Umbilical cord (tissue), 1 donor: ENCODE measurements at regions not wholly inside any gene's neighbourhood (a gene's known extent, or its start where the extent isn't known, plus 50 kb on each side); places are given as distances from the start of the nearest gene placed in this dataset.

ENCODE experiments used
- DNase-seq: peaks from one replicate; pipeline ENCODE4 v3.0.0-alpha.2; 2015; ENCODE audit warnings: low spot score

DNA sequence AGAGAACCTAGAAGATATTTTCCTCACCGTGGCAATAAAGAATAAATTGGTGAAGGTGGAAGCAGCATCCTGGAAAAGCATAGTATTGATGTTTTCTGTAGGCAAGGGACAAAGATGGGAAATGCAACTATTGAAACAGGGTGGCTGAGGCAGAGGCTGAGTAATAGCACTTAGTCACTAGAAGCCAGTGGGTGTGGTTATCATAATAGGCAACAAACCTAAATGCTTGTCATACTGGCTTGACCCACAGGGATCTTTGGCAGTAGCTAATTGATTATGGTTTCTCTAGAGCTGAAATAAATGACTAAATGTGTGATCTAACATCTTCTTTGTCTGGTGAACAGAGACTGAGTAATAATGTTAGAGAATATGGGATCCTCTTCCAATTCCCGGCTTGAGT, 353.6 kb upstream of the RPS6KA3 start:
- DNase-seq = no peak

- DNase-seq = no peak
Observed at GRCh38 chrX:20609916-20610415, 343.3 kb upstream of the RPS6KA3 start.

DNA sequence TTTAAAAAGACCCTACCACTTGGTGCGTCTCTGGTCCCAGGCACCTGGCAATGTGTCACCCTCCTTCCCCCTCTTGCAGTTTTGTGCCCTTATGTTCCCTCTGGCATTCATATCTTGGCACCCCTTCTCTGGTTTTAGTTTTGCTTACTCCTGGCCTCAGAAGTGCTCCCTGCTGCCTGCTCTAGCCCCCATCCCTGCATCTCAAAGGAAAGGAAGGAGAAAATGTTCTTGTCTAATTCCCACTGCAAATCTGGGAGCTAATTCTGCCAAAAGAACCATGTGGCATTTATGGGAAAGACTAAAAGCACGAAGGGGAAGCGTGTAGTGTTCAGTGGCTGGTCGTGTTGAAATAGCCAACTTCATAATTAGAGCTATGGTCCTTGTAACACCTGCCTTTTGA, 340.1 kb upstream of the RPS6KA3 start:
- no peak for DNase-seq

DNA sequence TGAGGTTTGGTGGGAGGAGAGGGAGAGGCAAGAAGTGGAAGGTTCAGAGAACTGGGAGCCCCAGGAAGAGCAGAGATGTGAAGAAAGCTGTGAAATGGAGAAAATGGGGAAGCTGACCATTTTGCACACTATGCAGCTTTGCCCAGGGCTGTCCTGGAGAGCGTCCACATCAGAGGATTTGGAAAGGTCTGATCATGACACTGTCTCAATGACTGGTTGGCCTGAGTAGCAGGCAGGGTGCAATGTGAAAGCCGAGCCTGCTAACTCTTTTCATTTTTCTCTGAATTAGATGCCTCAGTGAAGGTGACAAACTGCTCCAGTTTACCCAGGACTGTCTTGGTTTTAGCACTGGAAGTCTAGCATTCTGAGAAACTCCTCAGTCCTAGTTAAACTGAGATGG, 330.1 kb upstream of the RPS6KA3 start:
- DNase-seq = peak; percentile 29

- peak; percentile 75 for DNase-seq
Observed at GRCh38 chrX:20595928-20596575, 329.3 kb upstream of the RPS6KA3 start.

DNA sequence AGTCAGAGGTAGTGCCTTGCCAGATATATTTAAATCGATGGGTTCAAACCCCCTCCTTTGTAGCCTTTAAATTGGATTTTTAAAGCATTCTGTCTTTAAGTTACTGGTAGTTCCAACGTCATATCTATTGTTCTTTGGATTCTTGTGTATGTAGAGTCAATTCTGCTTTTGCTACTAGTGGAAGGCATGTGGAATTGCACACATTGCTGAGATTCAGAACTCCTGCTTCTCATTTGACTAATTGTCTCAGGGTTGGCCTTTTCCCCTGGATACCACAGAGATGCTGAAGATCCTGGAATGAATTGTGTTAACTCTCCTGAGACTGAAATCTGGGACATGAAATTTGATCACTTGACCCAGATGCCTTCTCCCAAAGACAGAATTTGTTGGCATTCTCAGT, 328.3 kb upstream of the RPS6KA3 start:
- no peak for DNase-seq

- DNase-seq = no peak
Observed at GRCh38 chrX:20593836-20594235, 327.1 kb upstream of the RPS6KA3 start.

GRCh38 chrX:20593402-20593801, 326.7 kb upstream of the RPS6KA3 start:
- DNase-seq = no peak

DNA sequence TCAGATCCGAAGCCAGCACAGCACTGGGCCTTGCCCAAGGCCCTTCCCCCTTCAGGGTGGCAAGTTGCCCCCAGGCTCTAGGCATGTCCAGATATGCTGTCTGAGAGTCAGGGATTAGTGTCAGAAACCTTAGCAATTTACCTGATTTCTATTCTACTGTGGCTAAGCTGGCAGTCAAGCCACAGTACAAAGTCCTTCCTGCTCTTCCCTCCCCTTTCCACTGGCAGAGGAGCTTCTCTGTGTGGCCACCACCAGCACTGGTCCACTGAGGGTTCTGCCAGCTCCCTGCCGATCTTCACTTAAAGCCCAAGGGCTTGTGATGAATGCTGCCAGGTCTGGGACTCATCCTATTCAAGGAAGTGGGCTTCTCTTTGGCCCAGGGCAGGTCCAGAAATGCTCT, 324.5 kb upstream of the RPS6KA3 start:
- DNase-seq = no peak

DNA sequence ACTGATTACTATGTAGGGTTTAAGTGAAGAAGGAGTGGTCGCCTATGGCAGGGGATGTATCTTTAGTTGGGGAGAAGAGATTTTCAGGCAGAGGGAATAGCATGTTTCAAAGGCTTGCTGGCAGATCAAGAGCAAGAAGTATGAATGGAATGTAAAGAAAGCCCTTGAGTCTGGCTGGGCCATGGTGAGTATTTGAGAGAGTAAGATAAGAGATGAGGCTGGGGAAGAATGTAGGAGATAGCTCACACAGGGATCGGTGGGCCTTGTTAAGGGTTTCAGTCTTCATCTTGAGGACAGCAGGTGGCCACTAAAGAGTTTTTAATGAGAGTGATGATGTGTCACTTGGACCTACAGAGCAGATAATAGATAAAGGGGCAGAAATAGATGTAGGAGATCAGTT, 319.1 kb upstream of the RPS6KA3 start:
- peak; percentile 43 for DNase-seq

DNA sequence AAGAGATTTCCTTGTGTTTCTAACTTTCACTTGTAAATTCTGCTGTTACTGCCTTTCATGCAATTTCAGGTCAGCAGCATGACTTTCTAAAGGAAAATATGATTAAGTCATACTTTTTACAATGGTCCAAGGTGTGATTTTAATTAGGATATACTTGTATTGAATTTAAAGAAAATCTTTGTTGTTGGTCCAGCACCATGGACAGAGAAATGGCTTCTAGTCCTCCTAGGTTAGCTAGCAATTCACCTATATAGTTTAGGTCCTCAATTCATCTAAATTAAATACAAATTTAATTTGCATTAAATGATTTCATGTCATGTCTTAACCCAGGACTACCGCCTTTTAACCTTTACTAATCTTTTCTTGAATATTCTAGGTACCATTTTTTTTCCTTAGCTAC, 304.9 kb upstream of the RPS6KA3 start:
- DNase-seq = no peak

GRCh38 chrX:20567108-20567507, 300.4 kb upstream of the RPS6KA3 start:
- DNase-seq = no peak

DNA sequence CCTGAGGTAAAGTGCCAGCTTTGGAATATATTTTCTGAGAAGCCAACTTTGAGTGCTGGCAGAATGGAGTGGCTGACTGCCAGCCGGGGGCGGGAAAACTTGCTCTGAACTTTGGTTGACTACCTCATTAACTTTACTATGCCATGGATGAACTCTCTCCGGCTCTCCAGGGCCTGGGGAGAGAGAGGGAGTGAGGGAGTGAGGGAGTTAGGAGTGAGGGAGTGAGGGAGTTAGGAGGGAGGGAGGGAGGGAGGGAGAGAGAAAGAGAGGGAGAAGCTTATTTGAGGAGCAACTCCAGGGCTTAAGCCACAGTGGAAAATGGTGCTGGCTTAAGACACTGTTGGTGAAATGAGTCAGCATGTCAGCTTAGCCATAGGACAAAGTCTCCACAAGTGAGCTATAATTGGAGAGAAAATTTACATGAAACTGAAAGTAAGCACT, 280.9 kb upstream of the RPS6KA3 start:
- DNase-seq = peak; percentile 34

DNA sequence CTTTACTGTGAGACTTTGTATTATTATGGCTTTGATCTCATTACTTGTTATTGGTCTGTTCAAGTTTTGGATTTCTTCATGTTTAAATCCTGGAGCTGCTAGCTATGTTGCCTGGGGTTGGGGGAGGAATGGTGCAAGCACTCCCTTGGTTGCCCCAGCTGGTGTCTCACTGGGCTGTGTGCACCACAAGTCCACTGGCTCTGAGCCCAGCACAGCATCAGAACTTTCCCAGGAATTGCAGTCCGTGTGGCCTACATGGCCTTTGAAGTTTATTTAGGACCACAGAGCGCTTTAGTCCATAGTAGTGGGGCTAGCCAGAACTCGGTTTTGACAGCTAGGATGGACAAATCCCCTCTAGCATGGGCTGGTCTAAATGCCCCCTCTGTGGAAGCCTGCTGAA, 278.8 kb upstream of the RPS6KA3 start:
- no peak for DNase-seq

DNA sequence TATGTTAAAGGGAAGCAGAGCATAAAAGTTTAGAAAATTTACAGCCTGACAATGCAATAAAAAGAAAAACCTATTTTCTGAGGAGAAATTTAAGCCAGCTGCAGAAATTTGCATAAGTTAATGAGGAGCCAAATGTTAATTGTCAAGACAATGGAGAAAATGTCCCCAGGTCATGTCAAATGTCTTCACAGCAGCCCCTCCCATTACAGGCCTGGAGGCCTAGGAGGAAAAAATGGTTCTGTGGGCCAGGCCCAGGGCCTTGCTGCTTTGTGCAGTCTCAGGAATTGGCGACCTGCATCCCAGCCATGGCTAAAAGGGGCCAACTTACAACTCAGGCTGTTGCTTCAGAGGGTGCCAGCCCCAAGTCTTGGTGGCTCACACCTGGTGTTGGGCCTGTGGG, 275.4 kb upstream of the RPS6KA3 start:
- DNase-seq = no peak

GRCh38 chrX:20538974-20539373, 272.3 kb upstream of the RPS6KA3 start:
- no peak for DNase-seq

DNA sequence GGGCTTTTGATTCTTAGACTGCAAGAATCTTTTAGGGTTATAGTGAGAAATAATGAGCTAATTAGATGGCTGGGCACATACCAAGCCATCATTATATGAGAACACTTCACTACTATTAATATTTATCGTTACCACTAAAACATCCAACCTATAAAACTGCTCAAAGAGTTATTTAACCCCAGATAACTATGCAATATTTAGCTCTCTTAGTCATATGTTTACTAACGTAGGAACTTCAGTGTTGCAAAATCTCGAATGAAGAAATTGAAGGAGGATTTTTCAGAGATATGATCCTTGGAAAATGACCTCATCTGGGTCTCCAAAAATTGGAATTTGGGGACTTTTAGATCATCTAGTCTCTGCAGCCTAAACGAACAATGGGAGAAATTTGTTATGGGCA, 265.0 kb upstream of the RPS6KA3 start:
- no peak for DNase-seq

- peak; percentile 68 for DNase-seq
Observed at GRCh38 chrX:20530406-20530921, 263.8 kb upstream of the RPS6KA3 start.

- peak; percentile 45 for DNase-seq
Observed at GRCh38 chrX:20529711-20530110, 263.0 kb upstream of the RPS6KA3 start.

- DNase-seq = peak; percentile 2
Observed at GRCh38 chrX:20529301-20529700, 262.6 kb upstream of the RPS6KA3 start.

DNA sequence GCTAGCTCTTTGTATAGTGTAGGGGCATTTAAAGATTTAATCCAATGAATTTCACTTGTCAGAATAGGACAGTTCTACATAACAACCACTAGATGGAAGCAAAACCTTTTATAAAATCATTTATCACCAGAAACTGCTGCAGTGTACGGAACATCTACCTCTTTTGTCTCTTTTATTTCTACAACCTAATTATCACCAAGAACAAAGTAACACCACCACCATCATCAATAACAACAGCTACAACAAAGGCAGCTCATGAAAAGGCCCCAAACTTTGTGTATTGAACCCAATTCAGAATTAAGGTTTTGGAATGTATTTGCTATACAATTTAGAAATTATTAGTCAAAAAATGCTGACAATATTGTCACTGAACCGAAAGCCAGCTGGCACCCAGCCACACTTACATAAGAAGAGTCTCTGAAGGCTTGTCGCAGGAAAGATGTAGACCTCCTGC, 260.9 kb upstream of the RPS6KA3 start:
- peak; percentile 14 for DNase-seq

DNA sequence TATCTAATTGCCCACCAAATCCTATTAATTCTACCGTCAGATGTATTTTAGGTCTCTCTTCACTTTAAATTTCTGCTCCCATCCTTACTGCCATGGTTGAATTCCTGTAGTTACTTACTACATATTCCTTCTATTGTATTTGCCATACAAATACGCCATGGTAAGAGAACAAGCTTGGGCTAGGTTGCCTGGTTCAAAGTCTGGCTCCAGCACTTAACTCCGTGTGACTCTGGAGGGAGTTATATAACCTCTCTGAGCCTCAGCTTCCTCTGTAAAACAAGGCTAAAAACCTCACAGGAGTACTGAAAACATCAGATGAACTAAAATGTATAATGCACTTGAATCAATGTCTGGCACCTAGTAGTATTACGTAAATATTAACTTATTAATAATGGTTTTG, 260.3 kb upstream of the RPS6KA3 start:
- no peak for DNase-seq

DNA sequence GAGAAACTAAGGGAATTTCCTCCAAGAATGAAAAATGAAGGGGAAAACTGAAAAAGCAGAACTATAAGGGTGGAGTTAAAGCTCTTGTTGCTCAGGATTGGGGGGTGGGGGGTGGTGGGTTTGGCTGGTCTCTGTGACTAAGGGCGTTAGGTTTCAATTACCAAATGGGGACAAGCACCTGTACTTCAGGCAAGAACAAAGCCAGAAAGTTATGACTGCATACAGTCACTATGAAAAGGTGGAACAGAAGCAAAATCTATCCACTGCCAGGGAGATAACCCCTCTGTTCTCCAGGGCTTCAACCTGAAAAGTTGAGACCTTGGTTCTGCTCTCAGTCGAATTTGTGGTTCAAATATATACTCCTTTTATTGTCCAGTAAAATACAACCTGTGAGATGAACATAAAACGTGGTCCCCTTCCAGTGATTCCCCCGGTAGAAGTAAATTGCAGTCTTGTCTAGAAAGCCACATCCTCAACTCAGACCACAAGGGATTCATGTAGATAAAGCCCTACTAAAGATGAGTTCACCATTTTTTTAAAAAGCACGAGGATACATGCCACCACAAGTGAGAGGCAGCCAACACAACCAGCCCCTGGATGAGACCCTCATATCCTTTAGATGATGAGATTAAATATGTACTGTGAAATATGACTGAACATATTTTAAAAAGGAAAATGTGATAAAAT, 257.1 kb upstream of the RPS6KA3 start:
- DNase-seq = no peak
